ENCODE measurements at regions not wholly inside any gene's neighbourhood (a gene's known extent, or its start where the extent isn't known, plus 50 kb on each side); places are given as distances from the start of the nearest gene placed in this dataset.
"Not testable (repeated sequence)": the region's sequence is repeated elsewhere in the genome, so short reads cannot be mapped to it uniquely, and the experiment has no call there.

DNA sequence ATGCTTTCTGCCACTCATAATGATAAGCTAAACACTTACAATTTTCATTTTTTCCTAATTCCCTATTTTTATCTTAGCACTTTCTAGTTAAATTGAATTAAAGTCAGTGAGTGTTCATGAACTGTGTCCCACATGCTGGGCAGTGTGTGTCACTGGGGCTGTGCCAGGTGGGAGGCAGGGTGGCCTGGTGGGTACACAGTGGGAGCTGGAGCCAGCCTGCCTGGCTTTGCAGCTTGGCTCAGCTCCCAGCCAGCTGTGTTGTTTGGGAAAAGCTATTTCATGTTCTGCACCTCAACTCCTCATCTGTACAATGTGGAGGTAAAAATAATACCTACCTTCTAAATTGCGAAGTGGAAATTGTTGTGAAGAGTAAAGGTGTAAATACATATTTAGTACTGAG, 238.4 kb downstream of the PLA2G4A start:
- Histone ChIP-seq H4K20me1 (ENCODE audit: insufficient read depth, low read length) (no peaks in the 10 kb centered on the region), H3K27ac (ENCODE audit: low read depth, low read length) (no peak overlapping the region), H2AFZ (ENCODE audit: low read length) (no peak overlapping the region), H3K4me3 (ENCODE audit: insufficient read depth, low read length) (no peak overlapping the region), H3K36me3 (ENCODE audit: insufficient read depth, low read length) (no peaks in the 10 kb centered on the region), H3K4me1 (ENCODE audit: insufficient read depth, low read length) (no peaks in the 10 kb centered on the region), H3K4me2 (ENCODE audit: insufficient read depth, low read length) (no peak overlapping the region), H3K9me3 (ENCODE audit: low read depth, low read length) (no peaks in the 10 kb centered on the region), H3K79me2 (ENCODE audit: insufficient read depth, low read length) (no peaks in the 10 kb centered on the region), H3K27me3 (ENCODE audit: insufficient read depth, low read length) (no peaks in the 10 kb centered on the region)
- DNase-seq (ENCODE audit: insufficient read length, low spot score, missing footprints) = no peak
- TF ChIP-seq, protein P1, sequence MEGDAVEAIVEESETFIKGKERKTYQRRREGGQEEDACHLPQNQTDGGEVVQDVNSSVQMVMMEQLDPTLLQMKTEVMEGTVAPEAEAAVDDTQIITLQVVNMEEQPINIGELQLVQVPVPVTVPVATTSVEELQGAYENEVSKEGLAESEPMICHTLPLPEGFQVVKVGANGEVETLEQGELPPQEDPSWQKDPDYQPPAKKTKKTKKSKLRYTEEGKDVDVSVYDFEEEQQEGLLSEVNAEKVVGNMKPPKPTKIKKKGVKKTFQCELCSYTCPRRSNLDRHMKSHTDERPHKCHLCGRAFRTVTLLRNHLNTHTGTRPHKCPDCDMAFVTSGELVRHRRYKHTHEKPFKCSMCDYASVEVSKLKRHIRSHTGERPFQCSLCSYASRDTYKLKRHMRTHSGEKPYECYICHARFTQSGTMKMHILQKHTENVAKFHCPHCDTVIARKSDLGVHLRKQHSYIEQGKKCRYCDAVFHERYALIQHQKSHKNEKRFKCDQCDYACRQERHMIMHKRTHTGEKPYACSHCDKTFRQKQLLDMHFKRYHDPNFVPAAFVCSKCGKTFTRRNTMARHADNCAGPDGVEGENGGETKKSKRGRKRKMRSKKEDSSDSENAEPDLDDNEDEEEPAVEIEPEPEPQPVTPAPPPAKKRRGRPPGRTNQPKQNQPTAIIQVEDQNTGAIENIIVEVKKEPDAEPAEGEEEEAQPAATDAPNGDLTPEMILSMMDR (IDR thresholded peaks at IDR 0.05; ENCODE audit: extremely low read depth, low read depth, low read length) = no peak

DNA sequence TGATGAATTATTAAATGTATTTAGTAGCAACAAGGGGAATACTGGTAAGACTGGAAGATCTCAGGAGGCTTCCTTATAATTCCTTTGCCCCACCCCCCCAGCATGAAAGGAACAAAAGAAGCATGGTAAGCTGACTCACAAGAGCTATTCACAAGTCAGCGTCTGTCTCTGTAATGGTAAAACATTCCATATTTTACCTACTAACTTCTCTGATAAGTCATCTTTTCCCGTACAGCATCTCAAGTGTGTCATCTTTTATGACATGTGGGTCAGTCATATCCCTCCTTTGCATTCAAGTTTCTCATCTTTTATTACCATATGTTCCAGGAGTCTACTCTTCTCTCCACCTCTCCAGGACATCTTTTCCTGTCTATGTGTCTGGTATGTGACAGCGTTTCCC, 241.3 kb downstream of the PLA2G4A start:
- H3K4me3 ChIP-seq (ENCODE audit: insufficient read depth, low read length) = no peak overlapping the region
- no peaks in the 10 kb centered on the region for H3K27me3 ChIP-seq (ENCODE audit: insufficient read depth, low read length)
- no peak overlapping the region for H3K4me2 ChIP-seq (ENCODE audit: insufficient read depth, low read length)
- H4K20me1 ChIP-seq (ENCODE audit: insufficient read depth, low read length) = no peaks in the 10 kb centered on the region
- no peaks in the 10 kb centered on the region for H3K4me1 ChIP-seq (ENCODE audit: insufficient read depth, low read length)
- no peaks in the 10 kb centered on the region for H3K9me3 ChIP-seq (ENCODE audit: low read depth, low read length)
- H3K79me2 ChIP-seq (ENCODE audit: insufficient read depth, low read length) = no peaks in the 10 kb centered on the region
- TF ChIP-seq, protein P1 (IDR thresholded peaks at IDR 0.05; ENCODE audit: extremely low read depth, low read depth, low read length) = no peak
- no peak for DNase-seq (ENCODE audit: insufficient read length, low spot score, missing footprints)
- H3K27ac ChIP-seq (ENCODE audit: low read depth, low read length) = no peak overlapping the region
- H3K36me3 ChIP-seq (ENCODE audit: insufficient read depth, low read length) = no peaks in the 10 kb centered on the region
- no peak overlapping the region for H2AFZ ChIP-seq (ENCODE audit: low read length)

DNA sequence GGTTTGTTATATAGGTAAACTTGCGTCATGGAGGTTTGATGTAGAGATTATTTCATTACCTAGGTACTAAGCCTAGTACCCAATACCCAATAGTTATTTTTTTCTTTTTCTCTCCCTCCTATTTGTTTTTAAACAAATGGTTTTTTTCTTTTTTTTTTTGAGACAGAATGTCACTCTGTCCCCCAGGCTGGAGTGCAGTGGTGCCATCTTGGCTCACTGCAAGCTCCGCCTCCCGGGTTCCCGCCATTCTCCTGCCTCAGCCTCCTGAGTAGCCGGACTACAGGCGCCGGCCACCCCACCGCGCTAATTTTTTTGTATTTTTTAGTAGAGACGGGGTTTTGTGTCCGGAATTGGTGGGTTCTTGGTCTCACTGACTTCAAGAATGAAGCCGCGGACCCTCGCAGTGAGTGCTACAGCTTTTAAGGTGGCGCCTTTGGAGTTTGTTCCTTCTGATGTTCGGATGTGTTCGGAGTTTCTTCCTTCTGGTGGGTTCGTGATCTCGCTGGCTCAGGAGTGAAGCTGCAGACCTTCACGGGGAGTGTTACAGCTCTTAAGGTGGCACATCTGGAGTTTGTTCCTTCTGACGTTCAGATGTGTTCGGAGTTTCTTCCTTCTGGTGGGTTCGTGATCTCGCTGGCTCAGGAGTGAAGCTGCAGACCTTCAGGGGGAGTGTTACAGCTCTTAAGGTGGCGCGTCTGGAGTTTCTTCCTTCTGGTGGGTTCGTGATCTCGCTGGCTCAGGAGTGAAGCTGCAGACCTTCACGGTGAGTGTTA, 243.7 kb downstream of the PLA2G4A start:
- H2AFZ ChIP-seq (ENCODE audit: low read length); H3K36me3 ChIP-seq (ENCODE audit: insufficient read depth, low read length): not testable (repeated sequence)

DNA sequence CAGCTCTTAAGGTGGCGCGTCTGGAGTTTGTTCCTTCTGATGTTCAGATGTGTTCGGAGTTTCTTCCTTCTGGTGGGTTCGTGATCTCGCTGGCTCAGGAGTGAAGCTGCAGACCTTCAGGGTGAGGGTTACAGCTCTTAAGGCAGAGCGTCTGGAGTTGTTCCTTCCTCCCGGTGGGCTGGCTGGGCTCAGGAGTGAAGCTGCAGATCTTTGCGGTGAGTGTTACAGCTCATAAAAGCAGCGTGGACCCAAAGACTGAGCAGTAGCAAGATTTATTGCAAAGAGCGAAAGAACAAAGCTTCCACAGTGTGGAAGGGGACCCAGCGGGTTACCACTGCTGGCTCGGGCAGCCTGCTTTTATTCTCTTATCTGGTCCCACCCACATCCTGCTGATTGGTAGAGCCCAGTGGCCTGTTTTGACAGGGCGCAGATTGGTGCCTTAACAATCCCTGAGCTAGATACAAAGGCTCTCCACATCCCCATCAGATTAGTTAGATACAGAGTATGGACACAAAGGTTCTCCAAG, 244.3 kb downstream of the PLA2G4A start:
- not testable (repeated sequence) for H3K27ac ChIP-seq (ENCODE audit: low read depth, low read length); H2AFZ ChIP-seq (ENCODE audit: low read length); H3K36me3 ChIP-seq (ENCODE audit: insufficient read depth, low read length); H3K79me2 ChIP-seq (ENCODE audit: insufficient read depth, low read length); H3K4me3 ChIP-seq (ENCODE audit: insufficient read depth, low read length); H3K9me3 ChIP-seq (ENCODE audit: low read depth, low read length); H3K4me2 ChIP-seq (ENCODE audit: insufficient read depth, low read length); H3K4me1 ChIP-seq (ENCODE audit: insufficient read depth, low read length); H4K20me1 ChIP-seq (ENCODE audit: insufficient read depth, low read length); H3K27me3 ChIP-seq (ENCODE audit: insufficient read depth, low read length); DNase-seq (ENCODE audit: insufficient read length, low spot score, missing footprints)

More for the DNA sequence above, 243.7 kb downstream of the PLA2G4A start:
- not testable (repeated sequence) for DNase-seq (ENCODE audit: insufficient read length, low spot score, missing footprints); H4K20me1 ChIP-seq (ENCODE audit: insufficient read depth, low read length); H3K27ac ChIP-seq (ENCODE audit: low read depth, low read length); H3K9me3 ChIP-seq (ENCODE audit: low read depth, low read length); H3K27me3 ChIP-seq (ENCODE audit: insufficient read depth, low read length); H3K4me1 ChIP-seq (ENCODE audit: insufficient read depth, low read length); H3K79me2 ChIP-seq (ENCODE audit: insufficient read depth, low read length); H3K4me2 ChIP-seq (ENCODE audit: insufficient read depth, low read length)
- H3K4me3 ChIP-seq (ENCODE audit: insufficient read depth, low read length) = peak overlapping the region; percentile 22

DNA sequence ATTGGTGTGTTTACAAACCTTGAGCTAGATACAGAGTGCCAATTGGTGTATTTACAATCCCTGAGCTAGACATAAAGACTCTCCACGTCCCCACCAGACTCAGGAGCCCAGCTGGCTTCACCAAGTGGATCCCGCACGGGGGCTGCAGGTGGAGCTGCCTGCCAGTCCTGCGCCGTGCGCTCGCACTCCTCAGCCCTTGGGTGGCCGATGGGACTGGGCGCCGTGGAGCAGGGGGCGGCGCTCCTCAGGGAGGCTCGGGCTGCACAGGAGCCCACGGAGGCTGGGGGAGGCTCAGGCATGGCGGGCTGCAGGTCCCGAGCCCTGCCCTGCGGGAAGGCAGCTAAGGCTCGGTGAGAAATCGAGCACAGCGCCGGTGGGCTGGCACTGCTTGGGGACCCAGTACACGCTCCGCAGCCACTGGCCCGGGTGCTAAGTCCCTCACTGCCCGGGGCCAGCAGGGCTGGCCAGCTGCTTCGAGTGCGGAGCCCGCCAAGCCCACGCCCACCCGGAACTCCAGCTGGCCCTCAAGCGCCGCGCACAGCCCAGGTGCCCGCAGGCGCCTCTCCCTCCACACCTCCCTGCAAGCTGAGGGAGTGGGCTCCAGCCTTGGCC, 245.0 kb downstream of the PLA2G4A start:
- not testable (repeated sequence) for DNase-seq (ENCODE audit: insufficient read length, low spot score, missing footprints); H3K4me1 ChIP-seq (ENCODE audit: insufficient read depth, low read length); H3K27me3 ChIP-seq (ENCODE audit: insufficient read depth, low read length); H2AFZ ChIP-seq (ENCODE audit: low read length); H3K4me3 ChIP-seq (ENCODE audit: insufficient read depth, low read length); H3K27ac ChIP-seq (ENCODE audit: low read depth, low read length); H3K4me2 ChIP-seq (ENCODE audit: insufficient read depth, low read length); H3K9me3 ChIP-seq (ENCODE audit: low read depth, low read length); H3K36me3 ChIP-seq (ENCODE audit: insufficient read depth, low read length); H3K79me2 ChIP-seq (ENCODE audit: insufficient read depth, low read length); H4K20me1 ChIP-seq (ENCODE audit: insufficient read depth, low read length)
